NCI-H2029 (cell line): ENCODE measurements at regions not wholly inside any gene's neighbourhood (a gene's known extent, or its start where the extent isn't known, plus 50 kb on each side); places are given as distances from the start of the nearest gene placed in this dataset.
"Not testable (repeated sequence)": the region's sequence is repeated elsewhere in the genome, so short reads cannot be mapped to it uniquely, and the experiment has no call there.

Source experiments
- DNase-seq: peaks from one replicate; lab custom pipeline; 2025; lab: John Stamatoyannopoulos, UW

DNA sequence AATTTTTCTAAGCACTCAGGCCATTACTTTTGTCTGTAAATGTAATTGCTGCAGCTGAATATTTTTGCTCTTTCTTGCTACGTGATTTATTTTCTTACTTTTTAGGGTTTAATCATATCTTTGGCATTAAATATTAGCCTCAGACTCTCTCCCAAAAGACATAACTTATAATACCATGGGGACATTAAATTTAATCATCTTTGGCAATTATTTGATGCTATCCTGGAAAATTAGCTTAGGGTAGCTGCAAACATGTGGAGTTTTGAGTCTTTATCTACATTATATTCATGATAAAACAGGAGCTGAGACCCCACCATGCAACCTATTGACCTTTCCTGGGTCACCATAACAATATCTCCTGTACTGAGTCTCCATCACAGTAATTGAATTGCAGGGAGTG is 59.1 kb upstream of the EDAR start:
- no peak for DNase-seq

DNA sequence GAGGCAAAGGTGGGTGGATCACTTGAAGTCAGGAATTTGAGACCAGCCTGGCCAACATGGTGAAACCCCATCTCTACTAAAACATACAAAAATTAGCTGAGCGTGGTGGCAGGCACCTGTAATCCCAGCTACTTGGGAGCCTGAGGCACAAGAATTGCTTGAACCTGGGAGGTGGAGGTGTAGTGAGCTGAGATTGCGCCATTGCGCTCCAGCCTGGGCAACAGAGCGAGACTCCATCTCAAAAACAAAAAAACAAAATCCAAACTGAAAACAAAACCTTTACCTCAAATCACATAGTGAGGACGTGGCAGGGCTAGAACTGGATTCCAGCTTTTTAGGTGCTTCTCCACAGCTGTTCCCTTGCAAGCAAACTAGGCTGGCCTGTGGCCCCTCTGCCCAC is 58.5 kb upstream of the EDAR start:
- not testable (repeated sequence) for DNase-seq

DNA sequence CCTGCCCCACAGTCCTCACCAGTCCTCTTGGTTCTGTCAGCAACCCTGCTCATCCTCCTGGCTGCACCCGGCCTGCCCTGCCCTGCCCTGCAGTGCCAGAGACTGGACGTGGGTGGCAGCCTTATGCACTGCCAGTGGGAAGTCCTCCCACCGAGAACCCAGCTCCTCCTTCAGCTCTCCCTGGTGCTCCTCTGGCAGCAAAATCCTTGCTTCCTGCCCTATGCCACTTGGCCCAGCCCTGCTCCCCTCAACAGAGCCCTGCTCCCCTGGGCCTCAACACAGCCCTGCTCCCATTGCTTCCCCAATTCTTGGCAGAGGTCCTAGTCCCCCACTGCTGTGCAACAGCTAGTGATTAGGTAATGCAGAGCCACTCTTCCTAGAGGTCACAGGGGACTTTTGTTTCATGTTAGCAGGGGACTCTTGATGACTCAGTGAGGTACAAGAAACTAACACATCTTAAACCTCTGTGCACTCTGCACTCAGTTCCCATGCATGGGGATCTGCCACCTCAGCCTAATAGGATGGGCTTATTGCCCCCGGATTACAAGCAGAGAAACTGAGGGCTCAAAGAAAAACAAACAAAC is 58.0 kb upstream of the EDAR start:
- DNase-seq = no peak

DNA sequence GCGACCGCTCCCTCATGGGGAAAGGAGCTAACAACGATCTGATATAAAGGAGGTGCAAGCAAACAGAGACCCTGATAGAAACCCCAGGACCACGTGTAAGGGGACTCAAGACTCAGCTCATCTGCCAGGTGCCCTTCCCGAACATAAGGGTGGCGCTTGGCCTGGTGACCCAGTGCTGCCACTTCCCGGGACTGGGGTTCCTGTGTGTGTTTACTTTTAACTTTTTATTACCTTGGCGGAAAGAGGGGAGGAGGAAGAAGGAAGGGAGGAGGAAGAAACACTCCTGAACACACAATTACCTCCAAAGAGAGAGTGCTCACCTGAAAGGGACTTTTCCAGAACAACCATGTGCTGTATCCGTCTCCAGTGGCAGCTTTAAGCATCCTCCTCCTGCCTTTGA is 56.5 kb upstream of the EDAR start:
- DNase-seq = no peak

DNA sequence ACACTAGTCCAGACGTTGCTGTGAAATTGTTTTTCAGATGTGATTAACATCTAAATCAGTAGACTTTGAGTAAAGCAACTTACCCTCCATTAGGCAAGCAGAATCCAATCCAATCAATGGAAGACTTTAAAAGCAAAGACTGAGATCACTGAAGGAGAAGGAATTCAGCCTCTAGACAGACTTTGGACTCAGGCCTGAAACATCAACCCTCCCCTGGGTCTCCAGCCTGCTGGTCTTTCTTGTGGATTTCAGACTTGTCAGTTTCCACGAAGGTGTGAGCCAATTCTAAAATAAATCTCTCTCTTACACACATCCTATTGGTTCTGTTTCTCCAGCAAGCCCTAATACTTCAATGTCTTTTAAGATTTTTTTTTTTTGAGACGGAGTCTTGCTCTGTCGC is 50.0 kb upstream of the EDAR start:
- no peak for DNase-seq
